ENCODE measurements at regions not wholly inside any gene's neighbourhood (a gene's known extent, or its start where the extent isn't known, plus 50 kb on each side); places are given as distances from the start of the nearest gene placed in this dataset.
"Not testable (repeated sequence)": the region's sequence is repeated elsewhere in the genome, so short reads cannot be mapped to it uniquely, and the experiment has no call there.

DNA sequence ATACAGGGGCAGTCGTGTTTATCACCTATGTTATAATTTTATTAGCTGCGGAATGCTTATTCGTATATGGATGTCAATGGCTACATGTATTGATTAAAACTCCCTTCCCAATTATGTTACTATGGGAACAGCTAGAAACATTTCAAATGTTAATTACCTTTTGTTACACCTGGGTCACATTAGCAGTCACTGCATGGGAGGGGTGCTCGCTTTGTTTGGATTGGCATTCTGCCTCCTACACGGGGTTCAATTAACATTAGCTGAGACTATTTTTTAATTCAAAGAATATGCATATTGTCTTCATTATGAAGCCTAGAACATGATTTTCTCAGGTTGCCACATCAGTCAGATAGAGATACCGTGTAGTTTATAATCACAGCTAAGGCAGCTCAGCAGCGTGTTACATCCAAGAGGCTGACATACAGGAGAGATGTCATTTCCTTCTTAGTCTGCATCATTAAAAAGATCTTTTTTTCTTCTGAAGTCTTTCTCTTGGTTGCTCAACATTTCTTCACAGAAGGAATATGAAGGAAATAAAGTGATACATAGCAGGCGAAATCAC is 76.2 kb upstream of the RPS6KA2 start:
- H3K79me2 ChIP-seq (ENCODE audit: insufficient read depth, low read length): no peaks in the 10 kb centered on the region
- H3K4me1 ChIP-seq (ENCODE audit: insufficient read depth, low read length, severe bottlenecking): no peaks in the 10 kb centered on the region
- no peak overlapping the region for H3K4me3 ChIP-seq (ENCODE audit: low read depth, low read length, poor library complexity, severe bottlenecking)
- H3K9ac ChIP-seq (ENCODE audit: low read length): no peak overlapping the region
- no peaks in the 10 kb centered on the region for H3K36me3 ChIP-seq (ENCODE audit: insufficient read depth, low read length)
- no peak overlapping the region for H3K27ac ChIP-seq (ENCODE audit: low read depth, low read length, poor library complexity, severe bottlenecking)
- no peaks in the 10 kb centered on the region for H4K20me1 ChIP-seq (ENCODE audit: insufficient read depth, low read length)
- no peak for TF ChIP-seq EZH2 (IDR thresholded peaks at IDR 0.05; ENCODE audit: borderline replicate concordance, low read length)
- TF ChIP-seq, protein P1, sequence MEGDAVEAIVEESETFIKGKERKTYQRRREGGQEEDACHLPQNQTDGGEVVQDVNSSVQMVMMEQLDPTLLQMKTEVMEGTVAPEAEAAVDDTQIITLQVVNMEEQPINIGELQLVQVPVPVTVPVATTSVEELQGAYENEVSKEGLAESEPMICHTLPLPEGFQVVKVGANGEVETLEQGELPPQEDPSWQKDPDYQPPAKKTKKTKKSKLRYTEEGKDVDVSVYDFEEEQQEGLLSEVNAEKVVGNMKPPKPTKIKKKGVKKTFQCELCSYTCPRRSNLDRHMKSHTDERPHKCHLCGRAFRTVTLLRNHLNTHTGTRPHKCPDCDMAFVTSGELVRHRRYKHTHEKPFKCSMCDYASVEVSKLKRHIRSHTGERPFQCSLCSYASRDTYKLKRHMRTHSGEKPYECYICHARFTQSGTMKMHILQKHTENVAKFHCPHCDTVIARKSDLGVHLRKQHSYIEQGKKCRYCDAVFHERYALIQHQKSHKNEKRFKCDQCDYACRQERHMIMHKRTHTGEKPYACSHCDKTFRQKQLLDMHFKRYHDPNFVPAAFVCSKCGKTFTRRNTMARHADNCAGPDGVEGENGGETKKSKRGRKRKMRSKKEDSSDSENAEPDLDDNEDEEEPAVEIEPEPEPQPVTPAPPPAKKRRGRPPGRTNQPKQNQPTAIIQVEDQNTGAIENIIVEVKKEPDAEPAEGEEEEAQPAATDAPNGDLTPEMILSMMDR (IDR thresholded peaks at IDR 0.05; ENCODE audit: low read length): no peak
- no peaks in the 10 kb centered on the region for H3F3A ChIP-seq (ENCODE audit: insufficient read depth, low read length)
- no peak overlapping the region for H2AFZ ChIP-seq (ENCODE audit: low read length)
- H3K27me3 ChIP-seq (ENCODE audit: insufficient read depth, low read length): no peaks in the 10 kb centered on the region
- no peaks in the 10 kb centered on the region for H3K9me2 ChIP-seq (ENCODE audit: low read depth, low read length)
- no peak overlapping the region for H3K4me2 ChIP-seq (ENCODE audit: low read length)
- no peaks in the 10 kb centered on the region for H3K9me3 ChIP-seq (ENCODE audit: low read length)

DNA sequence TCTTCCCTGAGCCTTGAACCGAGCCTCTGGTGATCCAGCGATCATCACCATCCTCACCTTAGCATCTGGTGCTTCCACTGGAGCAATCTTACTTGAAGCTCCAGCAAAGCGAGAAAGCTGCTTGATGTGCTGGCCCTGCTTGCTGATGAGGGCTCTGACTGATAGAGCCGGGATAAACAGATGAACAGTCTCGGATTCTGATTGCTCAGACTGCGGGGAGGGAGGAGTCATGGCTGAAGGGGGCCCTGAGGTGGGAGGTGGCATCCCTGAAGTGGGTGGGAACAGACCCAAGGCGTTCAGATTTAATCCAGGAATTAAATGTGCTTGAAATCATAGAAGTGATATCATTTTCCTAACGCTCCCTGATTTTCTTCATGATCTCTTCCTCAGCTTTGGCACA is 74.4 kb upstream of the RPS6KA2 start:
- not testable (repeated sequence) for H2AFZ ChIP-seq (ENCODE audit: low read length); H3K9ac ChIP-seq (ENCODE audit: low read length); H3K79me2 ChIP-seq (ENCODE audit: insufficient read depth, low read length); H3K9me3 ChIP-seq (ENCODE audit: low read length); H3K4me3 ChIP-seq (ENCODE audit: low read depth, low read length, poor library complexity, severe bottlenecking); H3K27ac ChIP-seq (ENCODE audit: low read depth, low read length, poor library complexity, severe bottlenecking); H3F3A ChIP-seq (ENCODE audit: insufficient read depth, low read length); H3K27me3 ChIP-seq (ENCODE audit: insufficient read depth, low read length); H3K9me2 ChIP-seq (ENCODE audit: low read depth, low read length); H3K4me1 ChIP-seq (ENCODE audit: insufficient read depth, low read length, severe bottlenecking); H3K36me3 ChIP-seq (ENCODE audit: insufficient read depth, low read length); H4K20me1 ChIP-seq (ENCODE audit: insufficient read depth, low read length); H3K4me2 ChIP-seq (ENCODE audit: low read length)

DNA sequence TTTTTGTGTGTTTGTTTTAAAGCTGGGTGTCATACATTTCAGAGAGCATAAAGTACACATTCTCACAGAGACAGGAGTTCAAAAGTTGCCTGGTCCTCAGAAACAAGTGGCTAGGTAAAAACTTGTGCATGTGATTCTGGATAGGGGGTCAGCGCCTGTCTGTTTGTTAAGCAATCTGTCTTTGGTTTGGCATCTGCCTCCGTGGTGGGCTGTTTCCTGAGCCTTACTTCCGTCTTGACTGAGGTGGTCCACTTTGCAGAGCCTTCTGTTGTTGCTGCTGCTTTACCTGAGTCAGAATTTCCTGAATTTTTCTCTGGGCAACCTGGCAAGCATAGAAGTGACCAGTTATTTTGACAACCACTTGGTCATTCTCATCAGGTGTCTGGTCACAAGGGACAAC is 73.8 kb upstream of the RPS6KA2 start:
- not testable (repeated sequence) for H3K36me3 ChIP-seq (ENCODE audit: insufficient read depth, low read length); H3K27me3 ChIP-seq (ENCODE audit: insufficient read depth, low read length); H3F3A ChIP-seq (ENCODE audit: insufficient read depth, low read length); H3K4me3 ChIP-seq (ENCODE audit: low read depth, low read length, poor library complexity, severe bottlenecking); H3K9me2 ChIP-seq (ENCODE audit: low read depth, low read length); H4K20me1 ChIP-seq (ENCODE audit: insufficient read depth, low read length); H2AFZ ChIP-seq (ENCODE audit: low read length); H3K9ac ChIP-seq (ENCODE audit: low read length); H3K79me2 ChIP-seq (ENCODE audit: insufficient read depth, low read length); H3K4me1 ChIP-seq (ENCODE audit: insufficient read depth, low read length, severe bottlenecking); H3K27ac ChIP-seq (ENCODE audit: low read depth, low read length, poor library complexity, severe bottlenecking); H3K4me2 ChIP-seq (ENCODE audit: low read length); H3K9me3 ChIP-seq (ENCODE audit: low read length)

DNA sequence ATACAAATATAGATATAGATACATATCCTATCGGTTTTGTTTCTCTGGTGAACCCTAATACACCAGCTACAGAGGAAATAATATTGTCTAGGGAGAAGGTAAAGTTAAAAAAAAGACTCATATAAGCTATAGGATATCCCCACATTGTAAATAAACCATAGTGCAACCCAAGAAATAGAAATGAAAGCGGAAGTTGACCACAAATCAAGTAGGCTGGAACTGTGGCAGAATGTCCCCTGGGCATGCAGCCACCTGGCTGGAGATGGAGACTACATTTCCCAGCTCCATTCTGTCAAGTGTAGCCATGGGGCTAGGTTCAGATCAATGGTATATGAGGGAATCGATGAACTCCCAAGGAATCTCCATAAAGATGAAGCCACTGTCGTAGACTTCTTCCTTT is 70.1 kb upstream of the RPS6KA2 start:
- Histone ChIP-seq H3K79me2 (ENCODE audit: insufficient read depth, low read length) (no peaks in the 10 kb centered on the region), H3K4me1 (ENCODE audit: insufficient read depth, low read length, severe bottlenecking) (no peaks in the 10 kb centered on the region), H3F3A (ENCODE audit: insufficient read depth, low read length) (no peaks in the 10 kb centered on the region), H2AFZ (ENCODE audit: low read length) (no peak overlapping the region), H3K9ac (ENCODE audit: low read length) (no peak overlapping the region), H3K9me3 (ENCODE audit: low read length) (no peaks in the 10 kb centered on the region), H3K4me3 (ENCODE audit: low read depth, low read length, poor library complexity, severe bottlenecking) (no peak overlapping the region), H3K36me3 (ENCODE audit: insufficient read depth, low read length) (no peaks in the 10 kb centered on the region), H3K27me3 (ENCODE audit: insufficient read depth, low read length) (no peaks in the 10 kb centered on the region; the same call in 1 of the 2 replicates), H3K4me2 (ENCODE audit: low read length) (no peak overlapping the region), H4K20me1 (ENCODE audit: insufficient read depth, low read length) (no peaks in the 10 kb centered on the region), H3K27ac (ENCODE audit: low read depth, low read length, poor library complexity, severe bottlenecking) (no peak overlapping the region), H3K9me2 (ENCODE audit: low read depth, low read length) (no peaks in the 10 kb centered on the region)
- TF ChIP-seq, protein P1 (IDR thresholded peaks at IDR 0.05; ENCODE audit: low read length): no peak
- no peak for TF ChIP-seq EZH2 (IDR thresholded peaks at IDR 0.05; ENCODE audit: borderline replicate concordance, low read length)

All from OCI-LY1 (cell line).